Astrocyte of the spinal cord (primary cell): ENCODE measurements at regions not wholly inside any gene's neighbourhood (a gene's known extent, or its start where the extent isn't known, plus 50 kb on each side); places are given as distances from the start of the nearest gene placed in this dataset.

Source experiments
- DNase-seq: peaks from one replicate; pipeline ENCODE4 v3.0.0; 2011; ENCODE audit warnings: low read depth, low spot score
- H3K4me3 ChIP-seq: 2 replicates; pipeline ENCODE4 v1.5.1; 2011; ENCODE audit warnings: low read depth, mild to moderate bottlenecking, low read length, moderate library complexity
- CTCF ChIP-seq: IDR thresholded peaks from 2 replicates; pipeline ENCODE4 v1.5.1; 2012; ENCODE audit warnings: low read depth, mild to moderate bottlenecking, low read length, inconsistent platforms
- in situ Hi-C: cut with HindIII; loops from 2 replicates; pipeline ENCODE4 v1.10.0; 2017; ENCODE audit warnings: low sequenced_read_pairs

- DNase-seq = no peak
- in situ Hi-C loops = no loop called here
- no peak overlapping the region for H3K4me3 ChIP-seq
- TF ChIP-seq CTCF = no peak
These were observed 586.8 kb downstream of the DSC3 start for GRCh38 chr18:30455741-30456140.

GRCh38 chr18:30454920-30455319 lies 587.6 kb downstream of the DSC3 start:
- DNase-seq = no peak
- TF ChIP-seq CTCF = no peak
- in situ Hi-C loops = no loop called here

GRCh38 chr18:30451981-30452380 lies 590.6 kb downstream of the DSC3 start:
- no peak overlapping the region for H3K4me3 ChIP-seq
- no peak for TF ChIP-seq CTCF
- in situ Hi-C loops = no loop called here
- DNase-seq = no peak

More at GRCh38 chr18:30454920-30455319, 587.6 kb downstream of the DSC3 start:
- H3K4me3 ChIP-seq = no peak overlapping the region

GRCh38 chr18:30450927-30451326 lies 591.6 kb downstream of the DSC3 start:
- in situ Hi-C loops = no loop called here
- H3K4me3 ChIP-seq = no peak overlapping the region

GRCh38 chr18:30446605-30447004 lies 595.9 kb downstream of the DSC3 start:
- no peak for TF ChIP-seq CTCF
- no peak overlapping the region for H3K4me3 ChIP-seq
- no peak for DNase-seq
- in situ Hi-C loops = no loop called here

More at GRCh38 chr18:30450927-30451326, 591.6 kb downstream of the DSC3 start:
- no peak for TF ChIP-seq CTCF
- DNase-seq = no peak

GRCh38 chr18:30444544-30444943 lies 598.0 kb downstream of the DSC3 start:
- TF ChIP-seq CTCF = no peak
- DNase-seq = no peak
- H3K4me3 ChIP-seq = no peak overlapping the region
- in situ Hi-C loops = no loop called here

GRCh38 chr18:30440351-30440750 lies 602.2 kb downstream of the DSC3 start:
- H3K4me3 ChIP-seq = no peak overlapping the region
- DNase-seq = no peak
- in situ Hi-C loops = no loop called here
- no peak for TF ChIP-seq CTCF
